Chondrocyte (in vitro differentiated cells): ENCODE measurements at regions not wholly inside any gene's neighbourhood (a gene's known extent, or its start where the extent isn't known, plus 50 kb on each side); places are given as distances from the start of the nearest gene placed in this dataset.

Experiments
- DNase-seq: peaks from one replicate; pipeline ENCODE4 v3.0.0; 2021; ENCODE audit warnings: mixed read lengths, low spot score
- H3K27ac Mint-ChIP-seq: one replicate; pipeline ENCODE4 v1.8.0; 2021; ENCODE audit warnings: mild to moderate bottlenecking, moderate library complexity, mixed read lengths; ENCODE audit not compliant: unreplicated experiment
- H3K27me3 Mint-ChIP-seq: 2 replicates; pipeline ENCODE4 v1.8.0; 2021; ENCODE audit warnings: low read depth, mixed read lengths
- H3K36me3 Mint-ChIP-seq: 2 replicates; pipeline ENCODE4 v1.8.0; 2021; ENCODE audit warnings: low read depth, mixed read lengths
- H3K4me1 Mint-ChIP-seq: 2 replicates; pipeline ENCODE4 v1.8.0; 2021; ENCODE audit warnings: low read depth, mild to moderate bottlenecking, mixed read lengths
- H3K4me3 Mint-ChIP-seq: one replicate; pipeline ENCODE4 v1.8.0; 2021; ENCODE audit warnings: mild to moderate bottlenecking, moderate library complexity, mixed read lengths; ENCODE audit not compliant: unreplicated experiment
- H3K9me3 Mint-ChIP-seq: 2 replicates; pipeline ENCODE4 v1.8.0; 2021; ENCODE audit warnings: low read depth, mixed read lengths
- CTCF ChIP-seq: fragments of 200-600 bp; sonication (generic); IDR thresholded peaks from 2 replicates; pipeline ENCODE4 v1.5.0; 2021; ENCODE audit warnings: antibody characterized with exemption, mild to moderate bottlenecking, moderate library complexity

GRCh38 chr3:164927728-164928127 is 150.6 kb downstream of the SI start:
- H3K9me3 Mint-ChIP-seq, result peaks cover 7% of the 10 kb centered on the region
- TF ChIP-seq CTCF, result no peak
- H3K27me3 Mint-ChIP-seq, result no peaks in the 10 kb centered on the region
- no peak overlapping the region for H3K4me3 Mint-ChIP-seq
- no peak overlapping the region for H3K27ac Mint-ChIP-seq
- H3K36me3 Mint-ChIP-seq, result no peaks in the 10 kb centered on the region
- H3K4me1 Mint-ChIP-seq, result no peaks in the 10 kb centered on the region
- peak; percentile 79 for DNase-seq

- H3K36me3 Mint-ChIP-seq, result no peaks in the 10 kb centered on the region
- H3K4me1 Mint-ChIP-seq, result no peaks in the 10 kb centered on the region
- TF ChIP-seq CTCF, result no peak
- H3K4me3 Mint-ChIP-seq, result no peak overlapping the region
- H3K27me3 Mint-ChIP-seq, result no peaks in the 10 kb centered on the region
- H3K27ac Mint-ChIP-seq, result no peak overlapping the region
- no peak for DNase-seq
- H3K9me3 Mint-ChIP-seq, result peaks cover 4% of the 10 kb centered on the region
Observed at GRCh38 chr3:164918905-164919304, 159.4 kb downstream of the SI start.

- H3K27me3 Mint-ChIP-seq, result peaks cover 3% of the 10 kb centered on the region
- no peak overlapping the region for H3K4me3 Mint-ChIP-seq
- H3K27ac Mint-ChIP-seq, result no peak overlapping the region
- H3K36me3 Mint-ChIP-seq, result no peaks in the 10 kb centered on the region
- H3K4me1 Mint-ChIP-seq, result no peaks in the 10 kb centered on the region
- H3K9me3 Mint-ChIP-seq, result peaks cover 10% of the 10 kb centered on the region
- no peak for TF ChIP-seq CTCF
- DNase-seq, result no peak
Observed at GRCh38 chr3:164912916-164913315, 165.4 kb downstream of the SI start.

GRCh38 chr3:164903820-164904451 is 174.4 kb downstream of the SI start:
- no peaks in the 10 kb centered on the region for H3K36me3 Mint-ChIP-seq
- no peaks in the 10 kb centered on the region for H3K4me1 Mint-ChIP-seq
- TF ChIP-seq CTCF, result no peak
- no peak overlapping the region for H3K27ac Mint-ChIP-seq
- H3K27me3 Mint-ChIP-seq, result peaks cover 3% of the 10 kb centered on the region
- H3K4me3 Mint-ChIP-seq, result no peak overlapping the region
- no peaks in the 10 kb centered on the region for H3K9me3 Mint-ChIP-seq
- no peak for DNase-seq

GRCh38 chr3:164897342-164897741 is 181.0 kb downstream of the SI start:
- DNase-seq, result no peak
- Mint-ChIP-seq H3K4me3 (no peak overlapping the region), H3K9me3 (no peaks in the 10 kb centered on the region), H3K27ac (no peak overlapping the region), H3K36me3 (no peaks in the 10 kb centered on the region), H3K27me3 (peaks cover 5% of the 10 kb centered on the region), H3K4me1 (no peaks in the 10 kb centered on the region)
- TF ChIP-seq CTCF, result no peak
